GM19455 (cell line): ENCODE measurements at regions not wholly inside any gene's neighbourhood (a gene's known extent, or its start where the extent isn't known, plus 50 kb on each side); places are given as distances from the start of the nearest gene placed in this dataset.

Experiments
- ATAC-seq: cut with Tn5 transposase; IDR thresholded peaks from one replicate; pipeline ENCODE4 v1.9.1; 2021; ENCODE audit not compliant: unreplicated experiment

DNA sequence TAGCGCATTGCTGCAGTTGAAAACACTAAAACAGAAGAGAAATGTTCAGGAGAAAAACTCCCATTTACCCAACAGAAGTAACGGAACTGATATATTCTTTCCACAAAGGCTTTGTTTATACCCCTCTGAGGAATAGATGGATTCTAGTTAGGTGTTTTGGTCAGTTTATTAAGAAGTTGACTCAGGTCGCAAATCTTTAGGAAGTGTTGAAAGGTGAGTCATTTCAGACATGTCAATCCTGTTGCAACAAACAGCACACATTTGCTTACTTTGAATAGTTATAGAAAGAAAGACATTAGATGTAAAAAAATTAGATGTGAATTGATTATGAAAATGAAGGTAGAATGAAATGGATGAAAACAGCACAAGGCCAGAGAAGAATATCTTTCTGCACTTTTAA lies 941.0 kb downstream of the KCNJ2 start:
- no peak for ATAC-seq

DNA sequence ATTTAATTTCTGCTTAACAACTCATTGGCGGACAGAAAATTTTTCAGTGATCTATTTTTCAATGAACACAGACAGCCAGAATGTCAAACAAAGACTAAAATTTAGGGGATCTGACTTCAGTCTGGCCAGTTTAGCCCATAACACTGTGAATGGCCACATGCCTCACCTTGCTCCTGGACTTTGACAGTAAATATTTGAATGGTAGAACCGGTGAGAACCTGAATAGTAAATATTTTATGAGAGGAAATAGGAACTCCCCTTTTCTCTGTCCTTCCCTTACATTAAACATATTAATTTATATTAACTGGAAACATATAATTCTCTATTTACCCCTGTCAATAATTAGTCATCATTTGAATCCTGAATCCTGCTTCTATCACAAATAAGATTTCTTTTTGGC lies 942.1 kb downstream of the KCNJ2 start:
- ATAC-seq: no peak

GRCh38 chr17:71111934-71112333 lies 942.6 kb downstream of the KCNJ2 start:
- ATAC-seq: no peak

GRCh38 chr17:71113347-71113746 lies 944.0 kb downstream of the KCNJ2 start:
- ATAC-seq: no peak

GRCh38 chr17:71114911-71115668 lies 945.8 kb downstream of the KCNJ2 start:
- ATAC-seq: no peak

DNA sequence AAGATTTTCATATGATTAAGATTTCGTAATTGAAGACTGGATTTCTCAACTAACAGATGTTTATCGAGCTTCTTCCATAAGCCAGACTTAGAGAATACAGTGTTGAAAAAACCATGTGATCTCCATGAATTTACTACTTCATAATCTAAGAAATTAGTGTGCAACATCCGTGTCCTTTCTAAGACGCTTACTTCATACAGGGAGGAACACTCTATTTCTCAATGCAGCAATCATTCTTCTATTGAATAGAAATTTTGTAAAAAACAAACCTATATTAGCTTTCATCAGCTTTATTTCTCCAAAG lies 946.3 kb downstream of the KCNJ2 start:
- ATAC-seq: no peak

GRCh38 chr17:71117466-71117865 lies 948.1 kb downstream of the KCNJ2 start:
- ATAC-seq: no peak

GRCh38 chr17:71118039-71118438 lies 948.7 kb downstream of the KCNJ2 start:
- no peak for ATAC-seq

DNA sequence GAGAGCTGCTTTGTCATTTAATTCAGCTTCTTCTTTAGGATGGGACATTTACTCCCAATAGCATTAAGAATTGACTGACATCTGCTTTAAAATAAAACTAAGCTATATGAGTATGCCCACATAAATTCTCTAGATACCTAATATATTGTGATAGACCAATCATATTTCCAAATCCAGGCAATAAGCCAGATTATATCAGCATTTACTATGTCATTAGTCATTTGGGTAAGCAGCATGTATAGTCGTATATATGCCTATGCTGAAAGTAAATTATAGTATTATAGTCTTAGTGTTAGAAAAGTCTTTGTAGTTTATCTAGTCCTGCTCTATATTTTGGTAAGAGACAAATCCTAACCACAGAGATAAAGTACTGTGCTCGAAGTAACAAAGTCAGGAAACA lies 958.1 kb downstream of the KCNJ2 start:
- ATAC-seq: no peak

DNA sequence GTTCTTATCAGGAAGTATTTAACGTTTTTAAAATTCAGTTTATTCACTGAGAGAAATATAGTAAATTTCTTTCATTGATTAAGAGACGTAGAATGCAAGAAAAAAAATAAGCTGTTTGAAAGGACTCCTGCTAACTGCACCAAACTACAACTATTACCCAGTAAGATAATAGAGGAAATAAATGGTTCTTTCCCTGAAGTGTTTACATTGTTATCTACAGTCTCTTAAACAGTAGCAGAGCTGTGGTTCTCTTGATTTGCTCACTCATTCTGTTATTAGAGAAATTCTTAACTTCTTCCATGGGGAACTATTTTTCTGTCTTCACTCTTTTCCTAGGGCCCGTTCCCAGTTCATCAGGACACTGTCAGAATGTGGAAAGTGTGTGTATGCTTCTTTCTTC lies 973.0 kb downstream of the KCNJ2 start:
- ATAC-seq: no peak

DNA sequence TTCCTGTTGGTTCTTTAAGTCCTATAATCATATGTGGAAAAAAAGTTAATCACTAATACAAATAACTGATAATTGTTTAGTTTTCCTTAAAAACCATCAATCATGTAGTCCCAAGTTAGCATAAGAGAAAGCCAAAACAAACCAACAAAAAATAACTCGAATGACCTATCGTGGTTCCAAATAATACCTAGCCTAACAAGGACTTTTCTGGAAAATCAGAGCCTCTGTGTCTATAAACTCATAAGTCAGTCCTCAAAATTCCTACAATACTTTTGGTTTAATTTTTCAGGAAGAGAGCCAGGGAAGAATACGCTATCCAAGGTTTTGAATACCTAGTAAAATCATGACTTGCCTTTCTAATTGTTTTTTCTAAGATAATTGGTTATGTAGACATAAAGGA lies 975.3 kb upstream of the SOX9 start:
- ATAC-seq: no peak

GRCh38 chr17:71147906-71148305 lies 972.9 kb upstream of the SOX9 start:
- ATAC-seq: no peak

GRCh38 chr17:71149607-71150006 lies 971.2 kb upstream of the SOX9 start:
- no peak for ATAC-seq

DNA sequence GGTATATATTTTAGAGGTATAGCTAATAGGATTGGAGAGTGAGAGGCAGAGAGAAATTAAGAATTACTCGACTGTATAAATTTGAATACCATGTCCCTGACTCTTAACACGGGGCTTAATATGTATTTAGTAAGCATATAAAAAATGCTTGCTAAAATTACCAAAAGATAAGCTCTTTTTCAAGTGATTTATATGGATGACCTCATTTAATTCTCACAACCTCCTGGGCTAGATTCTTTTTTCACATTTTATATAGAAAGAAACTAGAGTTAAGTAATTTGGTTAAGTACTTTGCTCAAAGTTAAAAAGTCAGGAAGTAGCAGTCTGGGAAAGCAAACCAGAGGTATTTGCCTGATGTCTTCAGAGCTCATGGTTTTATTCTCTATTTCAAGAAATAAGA lies 963.5 kb upstream of the SOX9 start:
- no peak for ATAC-seq

GRCh38 chr17:71158437-71158836 lies 962.4 kb upstream of the SOX9 start:
- ATAC-seq: no peak

- no peak for ATAC-seq
These were observed 957.6 kb upstream of the SOX9 start for GRCh38 chr17:71163121-71163812.

- ATAC-seq: no peak
These were observed 957.1 kb upstream of the SOX9 start for GRCh38 chr17:71163813-71164122.

DNA sequence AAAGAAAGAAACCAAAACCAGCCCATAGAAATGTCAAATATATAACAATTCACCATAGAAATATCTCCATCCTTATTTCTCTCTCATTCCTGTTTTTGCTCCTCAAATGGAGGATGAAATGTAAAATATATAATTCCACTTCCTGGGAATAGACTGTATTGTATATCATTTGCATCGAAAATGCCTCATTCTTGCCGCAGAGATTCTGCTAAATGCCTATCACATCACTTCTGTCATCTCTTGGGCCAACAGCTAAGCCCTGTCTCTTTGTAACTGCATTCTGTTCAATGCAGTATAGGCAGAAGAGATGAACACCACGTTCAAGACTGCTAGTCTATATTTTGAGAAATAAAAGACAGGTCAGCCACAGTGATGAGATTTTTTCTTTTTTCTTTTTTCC lies 956.3 kb upstream of the SOX9 start:
- no peak for ATAC-seq

- no peak for ATAC-seq
These were observed 954.5 kb upstream of the SOX9 start for GRCh38 chr17:71166311-71166710.

DNA sequence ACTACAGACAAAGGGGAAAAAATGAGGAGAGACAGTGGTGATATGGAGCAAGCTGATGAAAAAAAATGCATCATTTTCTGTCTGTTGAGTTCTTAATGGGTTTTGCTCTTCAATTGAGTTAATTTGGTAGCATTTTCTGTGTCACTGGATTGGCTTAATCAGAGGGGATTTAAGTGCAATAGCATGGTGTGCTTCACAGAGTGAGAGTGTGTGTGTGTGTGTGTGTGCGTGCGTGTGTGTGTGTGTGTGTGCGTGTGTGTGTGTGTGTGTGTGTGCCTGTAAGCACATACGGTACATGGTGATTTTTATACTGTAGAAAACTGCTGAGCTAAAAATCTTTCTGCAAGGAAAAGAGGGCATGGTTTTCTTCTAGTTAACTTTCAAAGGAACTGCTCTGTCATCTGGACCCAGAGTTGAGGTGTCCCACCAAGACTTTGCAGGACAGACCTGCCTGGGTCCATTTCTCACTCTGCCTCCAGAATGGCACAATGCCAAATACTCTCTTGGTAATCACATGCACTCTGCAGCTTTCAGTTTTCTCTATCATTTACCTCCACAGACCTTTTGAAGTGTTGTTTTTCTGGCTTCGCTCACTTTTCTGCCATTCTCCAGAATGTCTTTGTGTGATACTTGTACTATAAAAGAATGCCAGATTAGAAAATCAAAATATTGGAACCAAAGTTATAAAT lies 952.6 kb upstream of the SOX9 start:
- ATAC-seq: no peak

DNA sequence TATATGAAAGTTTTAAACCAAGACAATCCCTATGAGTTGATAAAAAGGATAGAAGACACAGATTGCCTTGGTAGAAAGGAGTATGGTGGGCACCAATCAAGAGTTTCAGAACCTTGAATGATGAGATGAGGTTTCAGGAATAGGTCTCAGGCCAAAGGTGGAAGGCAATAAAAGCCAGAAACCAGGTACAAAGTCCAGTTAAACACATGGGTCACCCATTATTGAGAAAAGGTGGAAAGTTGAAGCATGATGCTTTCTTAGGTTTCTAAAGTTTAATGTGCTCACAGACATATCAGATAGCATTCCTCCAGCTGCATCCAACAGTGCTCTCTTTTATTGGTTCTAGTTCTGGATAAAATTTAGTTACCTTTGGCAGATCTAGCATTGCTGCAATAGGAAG lies 950.8 kb upstream of the SOX9 start:
- no peak for ATAC-seq

- no peak for ATAC-seq
These were observed 949.5 kb upstream of the SOX9 start for GRCh38 chr17:71171270-71171669.

GRCh38 chr17:71173991-71174390 lies 946.8 kb upstream of the SOX9 start:
- ATAC-seq: no peak
